HG03045 (cell line): ENCODE measurements at regions not wholly inside any gene's neighbourhood (a gene's known extent, or its start where the extent isn't known, plus 50 kb on each side); places are given as distances from the start of the nearest gene placed in this dataset.
"Not testable (repeated sequence)": the region's sequence is repeated elsewhere in the genome, so short reads cannot be mapped to it uniquely, and the experiment has no call there.

Source experiments
- ATAC-seq: cut with Tn5 transposase; IDR thresholded peaks from one replicate; pipeline ENCODE4 v1.9.1; 2021; ENCODE audit warnings: mild to moderate bottlenecking, moderate library complexity; ENCODE audit not compliant: unreplicated experiment

DNA sequence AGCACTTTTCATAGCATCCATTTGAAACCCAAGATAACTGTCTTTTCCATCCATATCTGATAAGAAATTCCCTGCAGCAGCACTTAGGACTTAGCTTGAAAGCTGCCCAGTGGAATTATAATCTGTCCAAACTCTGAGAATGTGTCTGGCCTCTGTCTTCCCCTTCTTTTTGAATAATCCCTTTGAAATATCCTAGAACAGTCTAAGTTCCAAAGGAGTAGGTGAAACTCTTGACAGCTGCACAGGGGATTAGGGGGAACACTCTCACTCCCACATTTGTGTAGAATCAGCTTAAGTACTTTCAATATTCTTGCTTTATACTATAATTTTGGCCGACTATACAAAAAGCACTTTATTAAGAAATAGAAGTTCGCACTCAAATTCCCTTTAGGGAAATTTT lies 157.7 kb downstream of the PAPSS1 start:
- no peak for ATAC-seq

- no peak for ATAC-seq
Measured at GRCh38 chr4:107561481-107561880, 158.6 kb downstream of the PAPSS1 start.

GRCh38 chr4:107559653-107560052 lies 160.4 kb downstream of the PAPSS1 start:
- ATAC-seq, result no peak

DNA sequence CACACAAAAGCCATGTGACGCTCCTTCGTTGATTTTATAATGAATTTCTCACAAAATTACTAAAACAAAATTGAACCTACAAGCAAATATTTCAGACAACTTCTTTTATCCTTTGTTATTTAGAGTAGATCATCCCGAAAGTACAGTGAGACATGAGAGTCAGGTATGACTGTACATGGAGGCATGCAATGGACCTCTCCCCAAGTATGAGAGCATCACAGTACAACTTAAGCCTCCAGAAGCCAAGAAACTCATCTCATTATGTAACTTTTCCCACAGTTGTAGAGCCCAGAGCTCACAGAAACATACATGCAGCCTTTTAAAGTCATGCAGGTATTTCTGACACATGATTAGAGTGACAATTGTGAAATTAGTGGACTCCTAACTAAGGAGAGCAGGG lies 167.7 kb downstream of the PAPSS1 start:
- no peak for ATAC-seq

DNA sequence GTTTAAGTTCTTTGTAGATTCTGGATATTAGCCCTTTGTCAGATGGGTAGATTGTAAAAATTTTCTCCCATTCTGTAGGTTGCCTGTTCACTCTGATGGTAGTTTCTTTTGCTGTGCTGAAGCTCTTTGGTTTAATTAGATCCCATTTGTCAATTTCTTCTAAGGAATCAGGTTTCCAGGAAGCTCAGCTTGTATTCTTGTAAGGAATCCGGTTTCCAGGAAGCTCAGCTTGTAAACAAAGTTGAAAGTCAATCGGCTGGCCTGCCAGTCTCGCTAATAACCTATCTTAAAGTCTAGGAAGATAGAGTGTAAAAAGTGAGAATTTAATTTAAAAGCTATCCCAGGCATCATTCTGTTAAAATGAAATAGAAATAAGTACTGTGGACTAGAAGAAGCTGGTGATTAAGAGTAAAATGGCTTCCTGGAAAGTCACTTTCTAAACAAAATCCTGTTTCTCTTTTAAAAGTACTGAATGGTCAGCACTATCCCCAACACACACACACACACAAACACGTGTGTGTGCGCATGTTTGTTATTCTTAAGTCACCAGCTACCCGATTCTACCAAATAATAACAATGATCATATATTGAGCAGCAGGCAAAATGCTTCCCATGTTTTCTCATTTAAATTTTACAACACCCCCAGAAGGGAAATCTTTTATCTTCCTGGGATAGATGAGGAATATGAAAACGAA lies 171.7 kb downstream of the PAPSS1 start:
- ATAC-seq, result no peak

DNA sequence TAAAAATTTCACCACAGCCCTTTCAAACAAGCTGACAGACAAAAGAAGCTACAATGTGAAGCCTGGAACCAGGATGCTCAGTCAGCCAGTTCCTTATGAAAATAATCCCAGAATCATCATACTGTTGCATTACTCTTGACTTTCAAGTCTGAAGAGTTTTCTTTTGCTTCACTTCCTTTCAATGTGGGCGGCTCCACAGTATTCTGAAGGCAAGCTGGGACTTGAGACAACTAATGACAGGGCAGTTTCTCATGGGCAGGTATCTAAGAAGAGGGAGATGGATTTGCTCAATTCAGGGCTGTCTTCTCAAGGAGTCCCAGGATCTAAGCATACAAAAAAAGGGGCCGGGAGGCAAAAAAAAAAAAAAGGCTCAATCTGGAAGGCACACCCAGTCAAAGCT lies 173.4 kb downstream of the PAPSS1 start:
- ATAC-seq, result no peak

GRCh38 chr4:107541511-107541910 lies 178.5 kb downstream of the PAPSS1 start:
- no peak for ATAC-seq

DNA sequence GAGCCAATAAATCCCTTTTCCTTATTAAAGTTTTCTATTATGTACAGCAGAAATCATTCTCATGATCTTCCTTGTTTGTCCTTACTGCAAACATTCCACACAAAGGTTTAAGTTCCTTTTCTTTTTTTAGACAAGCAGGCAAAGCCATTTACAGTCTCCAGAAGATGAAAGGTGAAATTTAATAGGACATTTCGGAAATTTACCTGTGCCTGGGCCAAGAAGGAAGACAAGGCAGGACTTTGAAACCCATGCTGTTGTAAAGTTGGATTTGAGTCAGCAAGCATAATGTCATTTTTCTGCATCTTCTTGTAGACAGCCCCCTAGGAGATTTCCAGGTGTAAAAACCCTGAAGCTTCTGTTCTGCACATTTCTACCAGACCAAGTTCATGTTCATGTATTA lies 188.1 kb downstream of the PAPSS1 start:
- no peak for ATAC-seq

DNA sequence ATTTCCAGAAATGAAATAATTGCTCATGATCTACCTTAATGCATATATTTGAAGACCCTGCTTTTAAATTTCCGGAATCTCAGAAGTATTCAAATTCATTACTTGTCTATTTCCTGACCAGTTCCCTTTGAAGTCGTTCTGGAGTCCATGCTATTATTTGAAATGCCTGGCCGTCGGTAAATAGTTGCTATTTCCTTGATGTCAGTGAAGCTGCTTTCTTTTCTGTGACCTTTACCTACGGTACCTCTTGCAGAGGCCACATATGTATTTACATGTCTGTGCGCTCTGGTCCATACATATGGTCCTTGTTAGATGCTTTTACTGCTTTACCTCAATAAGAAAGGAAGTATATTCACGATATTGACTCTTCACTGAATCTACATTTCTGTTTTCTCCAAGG lies 199.7 kb downstream of the PAPSS1 start:
- ATAC-seq, result no peak

DNA sequence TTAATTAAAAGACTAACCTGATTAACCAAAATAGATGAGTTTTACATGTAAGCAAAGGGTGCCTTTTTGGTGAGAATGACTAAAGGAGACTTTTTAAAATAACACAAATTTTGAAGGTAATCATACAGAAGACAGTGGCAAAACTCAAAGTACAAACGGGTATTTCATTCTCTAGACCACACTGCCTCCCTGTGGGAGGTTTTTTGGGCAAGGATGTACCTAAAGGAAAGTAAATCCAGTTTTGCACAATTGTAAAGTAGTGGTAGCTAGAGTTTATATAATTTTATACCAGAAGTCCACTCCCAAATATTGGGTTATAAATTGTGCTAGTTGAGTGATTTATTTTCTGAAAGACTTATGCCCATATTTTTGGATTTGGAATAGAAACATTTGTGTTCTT lies 201.0 kb downstream of the PAPSS1 start:
- no peak for ATAC-seq

DNA sequence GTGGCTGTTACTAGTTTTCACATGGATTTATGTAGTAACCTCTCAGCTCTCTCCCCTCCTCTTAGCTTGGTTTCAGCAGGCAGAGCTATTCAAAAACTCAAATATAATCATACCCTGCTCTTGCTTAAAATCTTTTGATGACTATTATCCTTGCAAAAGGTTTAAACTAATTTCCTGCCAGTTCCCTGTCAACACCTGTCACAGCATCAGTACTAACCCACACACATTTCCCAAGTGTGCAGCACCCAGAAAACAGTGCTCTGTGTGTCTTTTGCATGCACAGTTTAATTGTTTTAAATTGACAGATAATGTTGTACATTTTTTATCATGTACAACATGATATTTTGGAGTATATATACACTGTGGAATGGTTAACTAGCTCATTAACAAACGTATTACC lies 202.0 kb downstream of the PAPSS1 start:
- no peak for ATAC-seq

- no peak for ATAC-seq
Measured at GRCh38 chr4:107512549-107512948, 207.5 kb downstream of the PAPSS1 start.

DNA sequence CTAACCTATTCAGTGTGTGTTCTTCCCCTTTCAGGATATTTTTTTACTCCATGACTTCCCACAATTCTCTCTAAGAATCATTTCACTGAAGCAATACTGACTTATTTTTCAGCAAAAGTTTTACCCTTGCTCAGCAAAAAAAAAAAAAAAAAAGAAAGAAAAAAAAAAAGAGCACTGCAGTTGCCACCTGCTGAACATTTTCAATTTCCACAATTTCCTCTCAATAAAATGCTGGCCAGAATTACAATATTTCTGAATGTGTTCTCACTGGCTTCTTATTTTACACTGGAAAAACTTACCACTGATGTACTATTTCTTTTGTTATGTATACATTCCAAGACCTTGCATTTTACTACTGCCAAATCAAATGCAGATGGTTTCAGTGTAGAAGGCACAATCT lies 210.4 kb downstream of the PAPSS1 start:
- no peak for ATAC-seq

GRCh38 chr4:107500551-107500950 lies 219.5 kb downstream of the PAPSS1 start:
- no peak for ATAC-seq

GRCh38 chr4:107497054-107497453 lies 223.0 kb downstream of the PAPSS1 start:
- no peak for ATAC-seq

GRCh38 chr4:107492566-107492965 lies 227.5 kb downstream of the PAPSS1 start:
- ATAC-seq, result no peak

GRCh38 chr4:107490116-107490515 lies 229.9 kb downstream of the PAPSS1 start:
- ATAC-seq, result no peak

- ATAC-seq, result not testable (repeated sequence)
Measured at GRCh38 chr4:107483621-107484020, 236.4 kb downstream of the PAPSS1 start.

GRCh38 chr4:107482546-107482945 lies 237.5 kb downstream of the PAPSS1 start:
- no peak for ATAC-seq

- ATAC-seq, result no peak
Measured at GRCh38 chr4:107478327-107478980, 241.6 kb downstream of the PAPSS1 start.

DNA sequence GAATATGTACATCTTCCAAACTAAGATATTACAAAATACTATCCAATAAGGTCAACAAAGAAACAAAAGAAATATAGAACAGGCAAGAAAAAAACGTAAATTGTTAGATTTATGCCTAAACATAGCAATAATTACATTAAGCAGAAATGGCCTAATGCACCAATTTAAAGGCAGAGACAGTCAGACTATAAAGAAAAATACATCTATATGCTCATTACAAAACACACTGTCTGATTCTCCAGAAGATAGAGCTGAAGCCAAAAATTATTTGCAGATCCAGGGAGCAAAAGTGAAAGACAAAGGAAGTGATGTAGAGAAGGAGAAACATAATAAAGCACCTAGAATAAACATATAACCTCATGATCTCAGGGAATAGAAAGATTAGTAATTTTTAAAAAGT lies 246.9 kb downstream of the PAPSS1 start:
- ATAC-seq, result no peak

GRCh38 chr4:107472265-107472948 lies 247.6 kb downstream of the PAPSS1 start:
- no peak for ATAC-seq
